ENCODE measurements at regions not wholly inside any gene's neighbourhood (a gene's known extent, or its start where the extent isn't known, plus 50 kb on each side); places are given as distances from the start of the nearest gene placed in this dataset.
"Not testable (repeated sequence)": the region's sequence is repeated elsewhere in the genome, so short reads cannot be mapped to it uniquely, and the experiment has no call there.

DNA sequence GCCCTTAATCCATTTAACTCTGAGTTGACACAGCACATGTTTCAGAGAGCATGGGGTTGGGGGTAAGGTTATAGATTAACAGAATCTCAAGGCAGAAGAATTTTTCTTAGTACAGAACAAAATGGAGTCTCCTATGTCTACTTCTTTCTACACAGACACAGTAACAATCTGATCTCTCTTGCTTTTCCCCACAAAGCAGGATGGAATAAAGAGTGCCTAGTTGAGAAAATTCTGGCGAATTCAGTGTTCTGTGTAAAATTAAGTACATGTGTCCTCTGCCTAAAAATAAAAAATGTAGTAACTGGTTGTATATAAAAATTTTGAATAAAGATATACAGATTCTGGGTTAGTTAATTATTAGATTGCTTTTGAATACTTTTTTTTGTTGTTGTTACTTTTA is 290.0 kb downstream of the ALDH8A1 start:
- TF ChIP-seq, protein P1, sequence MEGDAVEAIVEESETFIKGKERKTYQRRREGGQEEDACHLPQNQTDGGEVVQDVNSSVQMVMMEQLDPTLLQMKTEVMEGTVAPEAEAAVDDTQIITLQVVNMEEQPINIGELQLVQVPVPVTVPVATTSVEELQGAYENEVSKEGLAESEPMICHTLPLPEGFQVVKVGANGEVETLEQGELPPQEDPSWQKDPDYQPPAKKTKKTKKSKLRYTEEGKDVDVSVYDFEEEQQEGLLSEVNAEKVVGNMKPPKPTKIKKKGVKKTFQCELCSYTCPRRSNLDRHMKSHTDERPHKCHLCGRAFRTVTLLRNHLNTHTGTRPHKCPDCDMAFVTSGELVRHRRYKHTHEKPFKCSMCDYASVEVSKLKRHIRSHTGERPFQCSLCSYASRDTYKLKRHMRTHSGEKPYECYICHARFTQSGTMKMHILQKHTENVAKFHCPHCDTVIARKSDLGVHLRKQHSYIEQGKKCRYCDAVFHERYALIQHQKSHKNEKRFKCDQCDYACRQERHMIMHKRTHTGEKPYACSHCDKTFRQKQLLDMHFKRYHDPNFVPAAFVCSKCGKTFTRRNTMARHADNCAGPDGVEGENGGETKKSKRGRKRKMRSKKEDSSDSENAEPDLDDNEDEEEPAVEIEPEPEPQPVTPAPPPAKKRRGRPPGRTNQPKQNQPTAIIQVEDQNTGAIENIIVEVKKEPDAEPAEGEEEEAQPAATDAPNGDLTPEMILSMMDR (IDR thresholded peaks at IDR 0.05), result not testable (repeated sequence)
- TF ChIP-seq POLR2A (IDR thresholded peaks at IDR 0.05; ENCODE audit: low read length); ZSCAN20 (CRISPR knock-in tag; IDR thresholded peaks at IDR 0.05); MAX (IDR thresholded peaks at IDR 0.05); RCOR1 (IDR thresholded peaks at IDR 0.05; ENCODE audit: low read depth, low read length): not testable (repeated sequence)
